HL-60 (cell line): ENCODE measurements at regions not wholly inside any gene's neighbourhood (a gene's known extent, or its start where the extent isn't known, plus 50 kb on each side); places are given as distances from the start of the nearest gene placed in this dataset.

ENCODE experiments used
- DNase-seq, 2 experiments: peaks; one replicate each; pipeline ENCODE4 v3.0.0-alpha.2; 2010 to 2020; ENCODE audit warnings: low read depth in 1 of 2, low spot score in 1 of 2
- H3K27ac ChIP-seq: fragments of 250-450 bp; sonication (Bioruptor Pico); replicated peaks from 2 replicates; pipeline ENCODE4 v1.5.1; 2020; ENCODE audit warnings: mild to moderate bottlenecking, moderate library complexity
- H3K27me3 ChIP-seq: fragments of 250-450 bp; sonication (Bioruptor Pico); 2 replicates; pipeline ENCODE4 v1.5.1; 2021; ENCODE audit warnings: mild to moderate bottlenecking, moderate library complexity; ENCODE audit not compliant: insufficient read depth, poor library complexity, severe bottlenecking
- H3K4me3 ChIP-seq: replicated peaks from 2 replicates; pipeline ENCODE4 v1.5.1; 2011; ENCODE audit warnings: mild to moderate bottlenecking, control low read depth, low read length; ENCODE audit not compliant: insufficient read depth
- CTCF ChIP-seq: IDR thresholded peaks from one replicate; pipeline ENCODE4 v1.5.1; 2011; ENCODE audit warnings: low read length, control low read depth, inconsistent platforms; ENCODE audit not compliant: insufficient read depth
- GABPA ChIP-seq: IDR thresholded peaks from 2 replicates; pipeline ENCODE4 v1.6.1; 2012; ENCODE audit warnings: low read depth
- POLR2AphosphoS5 ChIP-seq: IDR thresholded peaks from 2 replicates; pipeline ENCODE4 v1.6.1; 2012; ENCODE audit warnings: low read depth
- REST ChIP-seq: IDR thresholded peaks from 2 replicates; pipeline ENCODE4 v1.6.1; 2012; ENCODE audit warnings: low read depth; ENCODE audit not compliant: insufficient replicate concordance
- SPI1 ChIP-seq: IDR thresholded peaks from 2 replicates; pipeline ENCODE4 v1.6.1; 2012; ENCODE audit warnings: low read depth, mild to moderate bottlenecking, borderline replicate concordance

GRCh38 chr3:177899275-177900067 lies 636.8 kb upstream of the KCNMB2 start:
- no peaks in the 10 kb centered on the region for H3K27me3 ChIP-seq
- TF ChIP-seq CTCF (no peak), POLR2AphosphoS5 (no peak)
- H3K27ac ChIP-seq: no peak overlapping the region
- DNase-seq: no peak
- H3K4me3 ChIP-seq: no peak overlapping the region

- DNase-seq: no peak
- no peaks in the 10 kb centered on the region for H3K27me3 ChIP-seq
- no peak overlapping the region for H3K27ac ChIP-seq
- no peak for TF ChIP-seq POLR2AphosphoS5
- TF ChIP-seq GABPA: no peak
- no peak for TF ChIP-seq CTCF
- TF ChIP-seq SPI1: no peak
- no peak overlapping the region for H3K4me3 ChIP-seq
Measured at GRCh38 chr3:177902876-177903275, 633.4 kb upstream of the KCNMB2 start.

- Histone ChIP-seq H3K4me3 (no peak overlapping the region), H3K27me3 (no peaks in the 10 kb centered on the region), H3K27ac (no peak overlapping the region)
- DNase-seq: no peak
- no peak for TF ChIP-seq GABPA
- no peak for TF ChIP-seq REST
- no peak for TF ChIP-seq SPI1
- TF ChIP-seq POLR2AphosphoS5: no peak
- TF ChIP-seq CTCF: no peak
Measured at GRCh38 chr3:177904621-177905020, 631.6 kb upstream of the KCNMB2 start.

GRCh38 chr3:177905173-177906125 lies 630.8 kb upstream of the KCNMB2 start:
- Histone ChIP-seq H3K27me3 (no peaks in the 10 kb centered on the region), H3K4me3 (no peak overlapping the region), H3K27ac (no peak overlapping the region)
- DNase-seq: no peak
- TF ChIP-seq POLR2AphosphoS5 (no peak), SPI1 (no peak), REST (no peak), GABPA (no peak), CTCF (no peak)
